Forelimb muscle (tissue), 1 donor: ENCODE measurements at regions not wholly inside any gene's neighbourhood (a gene's known extent, or its start where the extent isn't known, plus 50 kb on each side); places are given as distances from the start of the nearest gene placed in this dataset.
"Not testable (repeated sequence)": the region's sequence is repeated elsewhere in the genome, so short reads cannot be mapped to it uniquely, and the experiment has no call there.

Experiments used
- DNase-seq: peaks from one replicate; pipeline ENCODE4 v3.0.0-alpha.2; 2013; ENCODE audit warnings: low read depth

- no peak for DNase-seq
These were observed 78.3 kb upstream of the ZNF280D start for GRCh38 chr15:56811586-56811985.

GRCh38 chr15:56808160-56808559 is 74.9 kb upstream of the ZNF280D start:
- DNase-seq: no peak

- no peak for DNase-seq
These were observed 72.8 kb upstream of the ZNF280D start for GRCh38 chr15:56806148-56806536.

GRCh38 chr15:56805466-56806147 is 72.3 kb upstream of the ZNF280D start:
- DNase-seq: no peak

GRCh38 chr15:56804938-56805337 is 71.6 kb upstream of the ZNF280D start:
- DNase-seq: peak; percentile 66

- no peak for DNase-seq
These were observed 71.0 kb upstream of the ZNF280D start for GRCh38 chr15:56804279-56804678.

- DNase-seq: no peak
These were observed 68.9 kb upstream of the ZNF280D start for GRCh38 chr15:56802161-56802560.

GRCh38 chr15:56798639-56799038 is 65.3 kb upstream of the ZNF280D start:
- no peak for DNase-seq

- DNase-seq: no peak
These were observed 64.5 kb upstream of the ZNF280D start for GRCh38 chr15:56797720-56798275.

- DNase-seq: no peak
These were observed 62.2 kb upstream of the ZNF280D start for GRCh38 chr15:56795502-56795901.

GRCh38 chr15:56794553-56795329 is 61.4 kb upstream of the ZNF280D start:
- DNase-seq: peak; percentile 78

- no peak for DNase-seq
These were observed 60.9 kb upstream of the ZNF280D start for GRCh38 chr15:56794165-56794552.

- DNase-seq: no peak
These were observed 58.9 kb upstream of the ZNF280D start for GRCh38 chr15:56792211-56792610.

- not testable (repeated sequence) for DNase-seq
These were observed 58.2 kb upstream of the ZNF280D start for GRCh38 chr15:56791521-56791920.

GRCh38 chr15:56788359-56788758 is 55.0 kb upstream of the ZNF280D start:
- no peak for DNase-seq

- DNase-seq: no peak
These were observed 53.7 kb upstream of the ZNF280D start for GRCh38 chr15:56786966-56787365.

- no peak for DNase-seq
These were observed 50.8 kb upstream of the ZNF280D start for GRCh38 chr15:56783857-56784661.

- no peak for DNase-seq
These were observed 50.0 kb upstream of the ZNF280D start for GRCh38 chr15:56783156-56783856.
